ENCODE measurements at regions not wholly inside any gene's neighbourhood (a gene's known extent, or its start where the extent isn't known, plus 50 kb on each side); places are given as distances from the start of the nearest gene placed in this dataset.

DNA sequence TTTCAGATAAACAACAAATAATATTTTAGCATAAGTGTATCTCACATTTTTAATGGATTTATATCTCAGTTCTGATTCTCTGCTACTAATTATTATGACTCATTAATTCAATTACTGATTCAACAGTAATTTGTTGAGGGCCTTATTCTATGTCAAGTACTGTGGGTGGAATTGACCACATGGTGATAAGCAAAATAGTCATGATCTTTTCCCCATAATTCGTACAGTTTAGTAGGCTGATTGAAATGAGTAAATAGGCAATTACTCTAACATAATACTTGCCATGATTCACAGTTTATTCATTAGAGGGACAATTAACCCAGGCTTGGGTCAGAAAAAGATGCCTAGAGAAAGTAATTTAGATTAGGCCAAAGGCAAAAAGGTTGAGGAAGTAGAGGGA lies 60.9 kb upstream of the SLC4A7 start:
- TF ChIP-seq, protein P1, sequence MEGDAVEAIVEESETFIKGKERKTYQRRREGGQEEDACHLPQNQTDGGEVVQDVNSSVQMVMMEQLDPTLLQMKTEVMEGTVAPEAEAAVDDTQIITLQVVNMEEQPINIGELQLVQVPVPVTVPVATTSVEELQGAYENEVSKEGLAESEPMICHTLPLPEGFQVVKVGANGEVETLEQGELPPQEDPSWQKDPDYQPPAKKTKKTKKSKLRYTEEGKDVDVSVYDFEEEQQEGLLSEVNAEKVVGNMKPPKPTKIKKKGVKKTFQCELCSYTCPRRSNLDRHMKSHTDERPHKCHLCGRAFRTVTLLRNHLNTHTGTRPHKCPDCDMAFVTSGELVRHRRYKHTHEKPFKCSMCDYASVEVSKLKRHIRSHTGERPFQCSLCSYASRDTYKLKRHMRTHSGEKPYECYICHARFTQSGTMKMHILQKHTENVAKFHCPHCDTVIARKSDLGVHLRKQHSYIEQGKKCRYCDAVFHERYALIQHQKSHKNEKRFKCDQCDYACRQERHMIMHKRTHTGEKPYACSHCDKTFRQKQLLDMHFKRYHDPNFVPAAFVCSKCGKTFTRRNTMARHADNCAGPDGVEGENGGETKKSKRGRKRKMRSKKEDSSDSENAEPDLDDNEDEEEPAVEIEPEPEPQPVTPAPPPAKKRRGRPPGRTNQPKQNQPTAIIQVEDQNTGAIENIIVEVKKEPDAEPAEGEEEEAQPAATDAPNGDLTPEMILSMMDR (IDR thresholded peaks at IDR 0.05) = no peak
- TF ChIP-seq POLR2A (IDR thresholded peaks at IDR 0.05) = no peak
- no peak for TF ChIP-seq POLR2AphosphoS5 (IDR thresholded peaks at IDR 0.05)
- TF ChIP-seq EP300 (IDR thresholded peaks at IDR 0.05) = no peak
